Suprapubic skin (tissue), 4 donors: ENCODE measurements at regions not wholly inside any gene's neighbourhood (a gene's known extent, or its start where the extent isn't known, plus 50 kb on each side); places are given as distances from the start of the nearest gene placed in this dataset.

Experiments used
- DNase-seq, 2 donors: peaks; one replicate each; pipeline ENCODE4 v3.0.0-alpha.2; 2019; ENCODE audit warnings: low spot score in 2 of 2
- H3K27ac ChIP-seq: fragments of 200-600 bp; sonication (generic); one replicate; pipeline ENCODE4 v1.5.1; 2019
- H3K27me3 ChIP-seq: fragments of 200-600 bp; sonication (generic); one replicate; pipeline ENCODE4 v1.5.1; 2019
- H3K36me3 ChIP-seq: fragments of 200-600 bp; sonication (generic); one replicate; pipeline ENCODE4 v1.5.1; 2019
- H3K4me1 ChIP-seq: fragments of 200-600 bp; sonication (generic); one replicate; pipeline ENCODE4 v1.5.1; 2019
- H3K4me3 ChIP-seq: fragments of 200-600 bp; sonication (generic); one replicate; pipeline ENCODE4 v1.5.1; 2019; ENCODE audit warnings: mild to moderate bottlenecking
- H3K9me3 ChIP-seq: fragments of 200-600 bp; sonication (generic); one replicate; pipeline ENCODE4 v1.5.1; 2019
- EP300 ChIP-seq: sonication (generic); formaldehyde crosslinking; IDR thresholded peaks from one replicate; pipeline ENCODE4 v1.6.1; 2017; ENCODE audit warnings: antibody characterized with exemption
- POLR2A ChIP-seq, 2 donors: fragments of 450-650 bp; IDR thresholded peaks; one replicate each; pipeline ENCODE4 v1.6.1; 2017; ENCODE audit warnings: antibody characterized with exemption in 2 of 2, mild to moderate bottlenecking in 2 of 2, moderate library complexity in 2 of 2
- POLR2AphosphoS5 ChIP-seq, 3 donors: sonication (generic); formaldehyde crosslinking; IDR thresholded peaks; one replicate each; pipeline ENCODE4 v1.6.1; 2017; ENCODE audit warnings: antibody characterized with exemption in 3 of 3
- WGBS: methylation state at CpG from one replicate; pipeline ENCODE4 v1.1.5; 2018; 5-methylcytosine and 5-hydroxymethylcytosine counted together
- TF ChIP-seq, protein P1 (sequence below), 2 donors: fragments of 200-600 bp in 1 of 2; fragments of 450-650 bp in 1 of 2; sonication (generic) in 1 of 2; IDR thresholded peaks; one replicate each; pipeline ENCODE4 v1.5.1; 2016 to 2019; ENCODE audit warnings: antibody characterized with exemption in 2 of 2, mild to moderate bottlenecking in 1 of 2, moderate library complexity in 1 of 2

DNA sequence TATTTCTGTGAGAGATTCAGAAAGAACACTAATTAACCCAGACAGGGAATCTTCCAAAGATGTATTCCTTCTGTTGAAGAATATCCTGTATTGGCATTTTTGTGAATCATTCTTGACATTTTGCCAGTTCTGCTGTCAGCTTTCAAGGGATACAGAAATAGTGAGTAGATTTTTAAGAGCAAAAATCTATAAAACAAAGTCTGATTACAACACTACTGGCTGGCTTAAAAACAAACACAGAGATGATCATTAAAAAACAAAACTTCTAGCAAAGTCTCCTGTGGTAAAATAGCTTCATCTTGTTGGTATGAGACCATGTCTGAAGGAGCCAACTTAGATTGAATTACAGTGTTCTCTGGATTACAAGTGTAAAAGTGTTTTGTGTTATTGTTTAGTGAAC is 866.3 kb upstream of the KLHL29 start:
- DNase-seq: no peak
- Histone ChIP-seq H3K36me3 (no peaks in the 10 kb centered on the region), H3K4me1 (no peaks in the 10 kb centered on the region), H3K4me3 (no peak overlapping the region), H3K9me3 (no peaks in the 10 kb centered on the region), H3K27ac (no peak overlapping the region), H3K27me3 (no peaks in the 10 kb centered on the region)
- TF ChIP-seq POLR2AphosphoS5 (IDR thresholded peaks at IDR 0.05): no peak
- TF ChIP-seq POLR2A (IDR thresholded peaks at IDR 0.05): no peak
- no peak for TF ChIP-seq EP300
- TF ChIP-seq, protein P1, sequence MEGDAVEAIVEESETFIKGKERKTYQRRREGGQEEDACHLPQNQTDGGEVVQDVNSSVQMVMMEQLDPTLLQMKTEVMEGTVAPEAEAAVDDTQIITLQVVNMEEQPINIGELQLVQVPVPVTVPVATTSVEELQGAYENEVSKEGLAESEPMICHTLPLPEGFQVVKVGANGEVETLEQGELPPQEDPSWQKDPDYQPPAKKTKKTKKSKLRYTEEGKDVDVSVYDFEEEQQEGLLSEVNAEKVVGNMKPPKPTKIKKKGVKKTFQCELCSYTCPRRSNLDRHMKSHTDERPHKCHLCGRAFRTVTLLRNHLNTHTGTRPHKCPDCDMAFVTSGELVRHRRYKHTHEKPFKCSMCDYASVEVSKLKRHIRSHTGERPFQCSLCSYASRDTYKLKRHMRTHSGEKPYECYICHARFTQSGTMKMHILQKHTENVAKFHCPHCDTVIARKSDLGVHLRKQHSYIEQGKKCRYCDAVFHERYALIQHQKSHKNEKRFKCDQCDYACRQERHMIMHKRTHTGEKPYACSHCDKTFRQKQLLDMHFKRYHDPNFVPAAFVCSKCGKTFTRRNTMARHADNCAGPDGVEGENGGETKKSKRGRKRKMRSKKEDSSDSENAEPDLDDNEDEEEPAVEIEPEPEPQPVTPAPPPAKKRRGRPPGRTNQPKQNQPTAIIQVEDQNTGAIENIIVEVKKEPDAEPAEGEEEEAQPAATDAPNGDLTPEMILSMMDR (IDR thresholded peaks at IDR 0.05): no peak

DNA sequence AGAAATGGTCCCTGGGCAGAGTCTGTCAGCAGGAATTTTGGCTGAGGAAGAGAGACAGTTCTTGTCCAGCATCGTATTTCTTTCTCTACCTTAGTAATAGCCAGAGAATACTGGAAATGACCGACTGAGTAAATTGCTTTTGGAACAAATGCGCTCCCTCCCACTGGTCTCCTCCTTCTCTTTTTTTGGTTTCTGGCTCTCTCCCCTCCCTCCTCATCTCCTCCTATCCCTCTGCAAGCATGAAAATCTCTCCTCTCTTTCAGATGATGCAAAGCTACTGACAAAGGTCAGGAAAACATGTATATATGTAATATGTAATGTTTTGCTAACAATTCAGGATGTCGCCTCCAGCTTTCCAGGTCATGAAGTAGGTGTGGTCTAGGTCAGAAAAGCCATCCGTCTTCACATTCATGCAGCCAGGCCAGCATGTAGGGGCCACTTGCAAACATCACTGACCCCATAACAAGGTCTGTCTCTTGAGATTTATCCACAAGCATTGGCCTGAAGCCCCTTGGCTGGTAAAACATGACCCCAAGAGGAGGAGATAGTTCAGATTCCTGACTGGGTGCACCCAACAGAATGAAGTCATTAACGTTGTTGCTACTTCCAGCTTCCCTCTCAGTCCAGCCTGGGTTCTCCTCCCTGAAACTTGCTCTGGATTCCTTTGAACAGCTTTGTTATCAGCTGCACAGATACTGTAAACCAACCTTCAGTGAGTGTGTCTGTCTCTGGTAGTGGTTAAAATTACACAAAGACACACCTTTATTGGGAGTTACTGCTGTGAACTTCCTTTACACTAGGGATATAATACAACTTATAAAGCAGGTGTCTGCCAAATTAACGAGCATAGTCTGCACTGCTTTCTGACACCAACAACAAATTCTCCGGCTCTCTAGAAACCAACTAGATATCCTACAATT is 864.4 kb upstream of the KLHL29 start:
- no peak for DNase-seq
- H3K27me3 ChIP-seq: no peaks in the 10 kb centered on the region
- 65% methylated on average over 8 of the region's 8 CpGs for WGBS

GRCh38 chr2:22521620-22522019 is 863.4 kb upstream of the KLHL29 start:
- H3K4me3 ChIP-seq: no peak overlapping the region
- no peaks in the 10 kb centered on the region for H3K27me3 ChIP-seq
- H3K27ac ChIP-seq: no peak overlapping the region
- DNase-seq: no peak
- H3K36me3 ChIP-seq: no peaks in the 10 kb centered on the region
- H3K4me1 ChIP-seq: no peaks in the 10 kb centered on the region
- TF ChIP-seq POLR2AphosphoS5 (IDR thresholded peaks at IDR 0.05) (no peak), EP300 (no peak), POLR2A (IDR thresholded peaks at IDR 0.05) (no peak)
- TF ChIP-seq, protein P1 (IDR thresholded peaks at IDR 0.05): no peak
- H3K9me3 ChIP-seq: no peaks in the 10 kb centered on the region

More for the DNA sequence above, 864.4 kb upstream of the KLHL29 start:
- H3K36me3 ChIP-seq: no peaks in the 10 kb centered on the region
- no peak for TF ChIP-seq EP300
- TF ChIP-seq POLR2AphosphoS5 (IDR thresholded peaks at IDR 0.05): no peak
- no peak for TF ChIP-seq POLR2A (IDR thresholded peaks at IDR 0.05)
- TF ChIP-seq, protein P1 (IDR thresholded peaks at IDR 0.05): no peak
- H3K9me3 ChIP-seq: no peaks in the 10 kb centered on the region
- no peak overlapping the region for H3K27ac ChIP-seq
- H3K4me1 ChIP-seq: no peaks in the 10 kb centered on the region
- no peak overlapping the region for H3K4me3 ChIP-seq

DNA sequence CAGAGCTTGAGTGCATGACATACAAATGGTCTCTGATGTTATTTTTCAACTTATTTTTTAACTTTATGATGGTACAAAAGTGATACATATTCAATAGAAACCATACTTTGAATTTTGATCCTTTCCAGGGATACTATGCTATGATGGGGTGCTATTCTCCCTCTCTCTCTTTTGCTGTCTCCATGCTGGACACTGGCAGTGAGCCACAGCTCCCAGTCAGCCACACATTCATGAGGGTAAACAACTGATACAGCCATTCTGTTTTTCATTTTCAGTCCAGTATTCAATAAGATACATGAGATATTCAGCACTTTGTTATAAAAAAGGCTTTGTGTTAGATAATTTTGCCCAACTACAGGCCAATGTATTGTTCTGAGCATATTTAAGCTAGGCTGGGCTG is 859.3 kb upstream of the KLHL29 start:
- Histone ChIP-seq H3K9me3 (no peaks in the 10 kb centered on the region), H3K36me3 (no peaks in the 10 kb centered on the region), H3K4me1 (no peaks in the 10 kb centered on the region), H3K27ac (no peak overlapping the region), H3K4me3 (no peak overlapping the region), H3K27me3 (no peaks in the 10 kb centered on the region)
- DNase-seq: no peak
- TF ChIP-seq EP300 (no peak), POLR2AphosphoS5 (IDR thresholded peaks at IDR 0.05) (no peak), POLR2A (IDR thresholded peaks at IDR 0.05) (no peak)
- TF ChIP-seq, protein P1 (IDR thresholded peaks at IDR 0.05): no peak

DNA sequence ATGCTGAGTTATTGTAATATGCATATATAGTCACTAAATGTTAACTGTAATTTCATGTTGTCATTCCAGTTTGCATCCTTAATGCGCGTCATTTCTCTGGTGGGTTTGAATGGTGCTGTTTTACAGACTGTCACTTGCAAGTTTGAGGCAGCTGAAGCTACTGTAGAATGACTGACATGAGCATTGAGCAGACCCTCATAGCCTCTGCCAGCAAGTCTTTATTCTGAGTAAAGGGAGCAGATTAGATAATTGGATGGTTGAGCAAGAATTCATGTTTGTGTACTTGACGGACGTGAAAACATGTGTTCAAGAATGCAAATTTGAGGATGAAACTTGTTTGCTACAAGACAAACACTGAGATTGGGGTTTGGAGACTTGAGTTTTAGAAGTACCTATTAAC is 854.8 kb upstream of the KLHL29 start:
- no peaks in the 10 kb centered on the region for H3K9me3 ChIP-seq
- H3K4me1 ChIP-seq: no peaks in the 10 kb centered on the region
- H3K27me3 ChIP-seq: no peaks in the 10 kb centered on the region
- TF ChIP-seq POLR2A (IDR thresholded peaks at IDR 0.05): no peak
- TF ChIP-seq EP300: no peak
- TF ChIP-seq POLR2AphosphoS5 (IDR thresholded peaks at IDR 0.05): no peak
- WGBS: 91% methylated on average over 4 of the region's 4 CpGs
- H3K4me3 ChIP-seq: no peak overlapping the region
- no peaks in the 10 kb centered on the region for H3K36me3 ChIP-seq
- no peak for DNase-seq
- H3K27ac ChIP-seq: no peak overlapping the region
